ENCODE measurements at regions not wholly inside any gene's neighbourhood (a gene's known extent, or its start where the extent isn't known, plus 50 kb on each side); places are given as distances from the start of the nearest gene placed in this dataset.

DNA sequence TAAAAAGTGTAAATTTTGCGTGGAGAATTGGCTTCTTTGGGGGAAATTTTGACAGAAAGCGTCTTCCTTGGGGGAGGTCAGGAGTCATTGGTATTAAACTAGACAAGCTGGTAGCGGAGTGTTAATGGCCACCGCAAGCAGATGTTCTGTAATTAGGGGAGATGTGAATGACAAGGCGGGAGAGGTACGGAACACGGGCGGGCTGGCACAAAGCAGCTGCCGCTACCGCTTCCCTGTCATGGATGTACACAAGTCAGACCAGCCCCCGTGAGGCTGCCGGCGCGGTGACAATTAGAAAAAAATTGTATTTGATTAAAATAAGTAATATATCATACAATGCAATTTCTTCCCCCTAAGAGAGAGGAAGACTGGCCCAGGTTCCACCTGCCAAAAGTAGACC is 501.6 kb downstream of the VRK1 start:
- no peak for DNase-seq (ENCODE audit: low spot score)

DNA sequence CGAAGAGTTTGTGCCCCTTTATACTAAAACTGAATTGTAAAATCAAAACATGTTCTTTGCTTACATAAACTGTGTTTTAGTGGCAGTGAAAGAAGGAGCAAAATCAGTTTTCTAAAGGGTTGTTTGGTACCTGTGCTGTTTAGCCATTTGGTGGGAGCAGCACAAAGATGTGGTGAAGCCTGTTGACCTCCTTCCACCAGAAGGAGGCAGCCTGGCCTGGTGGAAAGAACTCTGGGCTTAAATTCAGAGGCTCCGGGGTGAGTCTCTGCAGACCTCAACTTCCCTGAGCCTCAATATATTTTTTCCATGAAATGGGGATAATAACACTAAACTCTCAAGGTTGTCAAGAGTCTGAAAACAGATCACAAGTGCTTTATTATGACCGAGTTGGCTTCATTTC is 502.5 kb downstream of the VRK1 start:
- no peak for DNase-seq (ENCODE audit: low spot score)

DNA sequence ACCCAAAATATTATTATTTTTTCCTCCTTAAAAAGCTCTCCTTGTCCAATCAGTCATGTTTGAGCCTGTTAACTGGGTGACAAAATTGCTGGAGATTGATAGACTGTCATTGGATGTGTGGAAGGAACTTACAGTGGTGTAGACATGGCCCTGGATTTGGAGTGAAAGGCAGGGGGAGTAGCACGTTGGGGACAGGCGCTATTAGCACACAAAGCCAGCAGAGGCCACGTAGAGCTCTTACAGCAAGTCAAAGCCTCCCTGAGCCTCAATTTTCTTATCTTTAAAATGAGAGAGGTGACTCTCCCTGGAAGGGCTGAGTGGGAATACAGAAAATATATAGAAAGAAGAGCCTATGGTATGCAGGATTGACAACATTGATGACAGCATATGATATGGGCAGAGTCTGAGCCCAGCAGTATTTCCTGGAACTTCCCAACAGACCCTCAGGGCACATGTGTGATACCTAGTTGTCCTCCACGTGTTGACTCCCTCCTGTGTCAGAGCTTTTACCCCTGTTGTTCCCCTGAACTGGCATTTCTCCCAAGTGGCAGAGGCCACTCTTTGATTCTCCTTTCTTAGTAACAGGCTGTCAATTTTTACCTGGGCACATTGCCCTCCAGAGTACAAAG is 504.9 kb downstream of the VRK1 start:
- DNase-seq (ENCODE audit: low spot score): no peak

DNA sequence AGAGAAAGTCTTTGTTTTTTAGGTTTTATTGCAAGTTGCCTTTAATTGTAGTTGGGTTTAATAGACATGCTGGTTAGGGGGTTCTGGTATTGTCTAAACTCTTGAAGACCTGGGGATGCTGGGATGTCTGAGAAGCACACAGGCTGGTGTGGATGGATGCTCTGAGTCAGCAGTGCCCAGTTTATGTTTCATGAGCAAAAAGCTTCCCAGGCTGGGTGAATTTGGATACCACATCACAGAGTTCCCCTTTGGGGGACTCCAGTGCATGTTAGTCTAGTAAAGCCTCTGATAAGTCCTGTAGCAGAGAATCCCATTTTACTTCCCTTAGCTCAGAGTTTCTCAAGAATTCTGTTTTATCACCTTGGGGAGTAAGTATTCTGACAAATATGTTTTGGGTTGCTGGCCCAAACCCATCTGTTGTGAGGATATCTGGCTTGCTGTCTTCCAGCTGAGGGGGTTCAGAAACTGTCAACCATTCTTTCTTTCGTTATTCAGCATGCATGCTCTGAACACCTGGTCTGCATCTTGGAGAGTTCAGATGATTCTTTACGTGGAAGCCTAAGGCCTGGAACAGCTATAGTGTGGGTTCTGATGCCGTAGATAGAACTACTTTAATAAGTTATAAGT is 509.1 kb downstream of the VRK1 start:
- DNase-seq (ENCODE audit: low spot score): no peak

DNA sequence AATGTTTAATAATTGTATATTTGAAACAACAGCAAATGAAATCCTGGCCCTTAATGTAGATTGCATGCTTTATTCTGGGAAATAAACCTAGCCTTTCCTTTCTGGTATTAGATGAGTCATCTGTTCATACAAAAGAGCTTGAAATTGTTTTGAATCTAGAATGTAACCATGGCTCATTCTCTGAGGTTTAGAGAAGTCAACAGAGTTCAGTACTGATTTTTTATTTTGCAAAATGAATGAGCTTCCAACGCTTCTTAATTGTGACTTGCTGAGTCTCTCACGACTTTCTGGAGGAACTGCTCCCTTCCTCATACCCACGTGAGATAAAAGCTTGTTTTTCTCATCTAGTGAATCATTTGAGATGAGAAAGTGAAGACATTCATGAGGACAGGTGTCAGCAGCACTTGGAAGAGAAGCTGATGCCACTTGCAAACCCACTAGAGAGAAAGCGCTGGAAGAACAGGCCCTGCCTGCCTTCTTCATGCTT is 509.6 kb downstream of the VRK1 start:
- DNase-seq (ENCODE audit: low spot score): no peak

DNA sequence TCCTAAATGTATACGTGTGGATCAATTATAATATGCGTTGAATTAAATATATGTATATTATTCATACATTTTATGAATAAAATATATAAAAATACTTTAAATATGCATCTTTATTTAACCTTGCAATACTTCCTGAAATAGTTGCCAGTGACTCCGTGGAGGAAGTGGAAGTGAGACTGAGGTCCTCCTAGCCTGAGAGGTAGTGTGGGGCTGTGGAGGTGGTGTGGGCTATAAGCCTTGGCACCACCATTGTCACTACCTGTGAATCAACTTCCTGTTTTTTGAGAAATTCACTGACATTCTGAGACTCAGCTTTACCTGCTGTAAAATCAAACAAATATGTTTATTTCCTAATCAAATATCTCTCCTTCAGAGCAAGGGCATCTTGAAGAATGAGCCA is 514.2 kb downstream of the VRK1 start:
- no peak for DNase-seq (ENCODE audit: low spot score)

DNA sequence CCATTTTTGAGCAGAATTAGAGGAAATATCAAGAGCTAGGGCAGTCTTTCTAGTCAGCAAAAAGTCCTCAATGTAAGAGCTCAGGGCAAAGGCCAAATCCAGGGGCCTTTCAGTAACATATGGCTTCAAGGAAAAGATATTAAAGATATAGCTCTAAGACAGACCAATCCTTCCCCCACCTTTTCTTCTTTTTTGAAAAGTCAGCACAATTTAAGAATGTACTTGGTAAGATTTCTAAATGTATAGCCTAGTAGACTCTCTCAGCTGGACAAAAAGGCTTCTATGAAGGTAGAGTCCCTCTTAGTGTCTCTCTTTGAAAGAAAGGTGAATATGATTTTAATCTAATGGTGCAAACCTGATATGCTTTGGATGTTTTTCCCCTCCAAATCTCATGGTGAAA is 515.7 kb downstream of the VRK1 start:
- no peak for DNase-seq (ENCODE audit: low spot score)

DNA sequence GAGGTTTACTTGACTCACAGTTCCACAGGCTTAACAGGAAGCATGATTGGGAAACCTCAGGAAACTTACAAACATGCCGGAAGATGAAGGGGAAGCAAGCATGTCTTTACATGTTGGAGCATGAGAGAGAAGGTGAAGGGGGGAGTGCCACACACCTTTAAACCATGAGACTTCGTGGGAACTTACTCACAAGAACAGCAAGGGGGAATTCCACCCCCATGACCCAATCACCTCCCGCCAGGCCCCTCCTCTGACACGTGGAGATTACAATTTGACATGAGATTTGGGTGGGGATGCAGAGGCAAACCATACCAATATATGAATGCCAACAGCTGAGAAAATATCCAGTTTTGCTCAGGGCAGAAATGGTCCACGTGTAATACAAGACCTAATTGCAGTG is 518.6 kb downstream of the VRK1 start:
- DNase-seq (ENCODE audit: low spot score): no peak

DNA sequence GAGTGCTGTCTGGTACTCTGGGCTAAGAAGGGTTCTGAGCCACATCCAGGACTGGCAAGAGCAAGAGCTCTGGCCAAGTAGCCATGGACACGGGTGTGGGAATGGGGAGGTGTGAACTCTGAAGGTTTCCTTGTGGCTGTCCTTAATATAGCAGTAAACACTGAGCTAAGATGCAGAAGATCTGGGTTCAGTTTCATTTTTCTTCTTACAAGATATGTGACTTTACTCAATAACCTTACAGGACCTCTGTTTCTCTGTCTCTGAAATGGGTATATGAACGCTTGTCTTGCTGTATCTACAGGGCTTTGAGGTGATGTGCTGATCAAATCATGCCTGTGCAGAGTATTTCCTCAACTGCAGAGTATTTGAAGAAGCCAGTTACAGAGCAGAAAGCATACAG is 521.2 kb downstream of the VRK1 start:
- DNase-seq (ENCODE audit: low spot score): no peak

DNA sequence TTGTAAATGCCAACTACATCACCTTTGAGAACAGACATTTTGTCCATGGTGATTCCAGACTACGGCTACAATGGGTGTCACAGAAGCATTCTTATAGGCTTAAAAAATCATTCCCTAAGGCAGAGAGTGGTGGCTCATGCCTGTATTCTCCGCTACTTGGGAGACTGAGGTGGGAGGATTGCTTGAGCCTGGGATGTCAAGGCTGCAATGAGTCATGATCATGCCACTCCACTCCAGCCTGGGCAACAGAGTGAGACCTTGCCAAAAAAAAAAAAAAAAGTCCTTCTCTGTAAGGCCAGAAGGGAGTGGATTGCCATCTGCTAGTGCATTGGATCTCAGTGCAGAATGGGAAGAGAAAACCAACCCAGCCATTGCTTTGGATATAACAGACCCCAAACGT is 522.5 kb downstream of the VRK1 start:
- no peak for DNase-seq (ENCODE audit: low spot score)

DNA sequence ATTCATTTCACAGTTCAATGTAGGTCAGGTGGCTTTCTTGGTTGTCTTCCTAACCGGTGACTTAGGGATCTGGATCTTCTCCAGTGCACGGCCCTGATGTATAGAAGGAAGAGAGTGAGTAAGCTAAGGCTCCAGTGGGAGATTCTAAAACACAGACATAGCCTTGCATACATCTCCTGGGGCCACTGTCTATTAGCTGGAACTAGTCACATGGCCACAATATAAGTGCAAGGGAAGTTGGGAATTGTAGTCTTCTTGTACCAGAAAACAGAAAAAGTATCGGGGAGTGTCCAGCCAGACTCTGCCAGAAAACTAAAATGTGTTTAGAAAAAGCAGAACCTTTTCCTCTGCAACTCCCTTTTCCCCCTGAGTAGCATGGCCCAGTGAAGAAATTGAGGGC is 531.6 kb downstream of the VRK1 start:
- no peak for DNase-seq (ENCODE audit: low spot score)

DNA sequence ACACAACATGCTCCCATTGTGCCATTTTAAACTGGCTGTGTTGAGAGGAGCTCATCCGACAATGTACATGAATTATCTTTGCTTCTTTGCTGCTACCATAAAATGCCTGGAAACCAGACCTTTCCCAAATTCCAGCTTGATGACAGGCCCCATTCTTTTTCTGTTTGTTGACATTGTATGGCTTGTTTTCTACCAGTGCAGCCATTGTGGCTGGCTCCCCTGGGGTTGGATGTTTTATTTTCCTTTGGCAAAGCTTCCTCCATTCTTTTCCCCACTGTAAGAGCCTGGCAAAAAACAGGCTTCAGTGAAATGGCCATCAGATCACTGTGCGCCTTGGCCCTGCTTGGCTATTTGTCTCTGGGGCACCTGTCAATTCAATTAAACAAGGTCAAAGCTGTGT is 532.5 kb downstream of the VRK1 start:
- DNase-seq (ENCODE audit: low spot score): no peak

DNA sequence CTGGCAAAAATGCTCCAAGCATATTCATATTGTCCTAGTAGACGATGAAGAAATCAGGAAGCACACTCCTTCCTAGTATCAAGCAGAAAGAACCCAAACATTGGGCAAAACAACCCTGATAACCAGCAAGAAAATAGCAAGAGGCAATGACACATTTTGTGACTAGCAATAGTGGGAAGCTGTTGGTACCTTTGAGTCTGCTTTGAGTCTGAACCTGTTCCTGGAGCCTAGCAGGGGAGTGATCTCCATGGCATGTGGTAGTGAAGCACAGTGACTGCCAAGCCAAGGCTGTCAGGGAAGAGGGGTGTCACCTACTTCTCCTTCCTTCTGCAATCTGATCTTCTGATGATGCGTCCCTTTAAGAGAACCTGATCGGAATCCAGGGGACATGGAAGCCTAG is 533.9 kb downstream of the VRK1 start:
- DNase-seq (ENCODE audit: low spot score): no peak

DNA sequence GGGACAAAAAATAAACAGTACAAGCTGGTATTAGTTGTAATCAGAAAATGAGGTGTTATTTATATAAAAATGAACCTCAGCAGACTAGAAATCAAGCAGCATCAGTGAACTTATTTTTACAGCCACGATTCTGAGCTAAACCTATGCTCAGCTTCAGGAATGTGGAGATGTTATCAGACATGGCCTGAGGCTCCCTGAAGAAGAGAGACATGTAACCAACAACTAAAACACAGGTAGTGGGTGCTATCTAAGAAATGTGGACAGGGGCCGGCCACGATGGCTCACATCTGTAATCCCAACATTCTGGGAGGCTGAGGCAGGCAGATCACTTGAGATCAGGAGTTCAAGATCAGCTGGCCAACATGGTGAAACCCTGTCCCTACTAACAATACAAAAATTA is 534.3 kb downstream of the VRK1 start:
- DNase-seq (ENCODE audit: low spot score): no peak

DNA sequence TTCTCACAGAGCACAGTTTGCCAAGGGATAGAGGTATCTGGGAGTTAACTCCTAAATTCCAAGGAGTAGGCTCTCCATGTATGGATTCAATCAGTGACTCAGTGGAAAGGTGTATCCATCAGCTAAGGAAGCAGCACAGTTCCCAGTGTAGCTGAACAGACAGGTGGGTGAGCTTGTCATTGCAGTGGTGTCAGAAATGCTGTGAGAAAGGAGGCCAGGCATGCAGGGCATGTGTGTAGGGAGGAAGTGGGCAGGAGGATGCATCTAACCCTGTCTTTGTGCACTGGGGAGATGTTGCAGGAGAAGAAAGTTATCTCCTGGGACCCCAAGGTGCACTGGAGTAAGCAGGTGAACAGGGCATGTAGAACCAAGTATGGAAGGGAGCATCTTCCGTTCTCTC is 539.0 kb downstream of the VRK1 start:
- no peak for DNase-seq (ENCODE audit: low spot score)

DNA sequence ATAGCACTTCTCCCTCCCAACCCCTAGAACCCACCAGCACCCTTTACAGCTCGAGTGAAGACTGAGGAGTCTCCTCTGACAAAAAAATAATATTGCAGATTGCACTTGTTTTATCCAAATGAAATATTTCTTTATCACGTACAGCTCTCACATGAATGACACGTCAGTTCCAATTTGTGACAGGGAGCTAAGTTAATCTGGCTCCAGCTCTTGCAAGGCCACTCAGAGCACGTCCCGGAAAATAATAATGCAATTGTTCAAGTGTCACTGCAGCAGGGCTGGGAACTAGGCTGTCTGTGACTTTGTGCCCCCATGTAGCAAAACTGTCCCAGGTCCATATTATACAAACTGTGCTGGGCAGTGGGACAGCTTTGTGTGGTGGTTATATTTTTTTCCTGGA is 539.6 kb downstream of the VRK1 start:
- no peak for DNase-seq (ENCODE audit: low spot score)

DNA sequence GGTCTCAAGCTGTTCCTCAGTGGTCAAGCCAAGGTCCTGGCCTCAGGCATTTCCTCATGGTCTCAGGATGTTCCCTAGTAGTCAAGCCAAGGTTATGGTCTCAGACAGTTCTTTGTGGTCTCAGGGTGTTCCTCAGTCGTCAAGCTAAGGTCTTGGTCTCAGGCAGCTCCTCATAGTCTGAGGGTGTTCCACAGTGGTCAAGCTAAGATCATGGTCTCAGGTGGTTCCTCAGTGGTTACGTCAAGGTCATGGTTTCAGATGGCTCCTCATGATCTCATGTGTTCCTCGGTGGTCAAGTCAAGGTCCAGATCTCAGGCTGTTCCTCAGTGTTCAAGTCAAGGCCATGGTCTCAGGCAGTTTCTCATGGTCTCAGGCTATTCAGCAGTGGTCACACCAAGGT is 540.1 kb downstream of the VRK1 start:
- DNase-seq (ENCODE audit: low spot score): no peak

DNA sequence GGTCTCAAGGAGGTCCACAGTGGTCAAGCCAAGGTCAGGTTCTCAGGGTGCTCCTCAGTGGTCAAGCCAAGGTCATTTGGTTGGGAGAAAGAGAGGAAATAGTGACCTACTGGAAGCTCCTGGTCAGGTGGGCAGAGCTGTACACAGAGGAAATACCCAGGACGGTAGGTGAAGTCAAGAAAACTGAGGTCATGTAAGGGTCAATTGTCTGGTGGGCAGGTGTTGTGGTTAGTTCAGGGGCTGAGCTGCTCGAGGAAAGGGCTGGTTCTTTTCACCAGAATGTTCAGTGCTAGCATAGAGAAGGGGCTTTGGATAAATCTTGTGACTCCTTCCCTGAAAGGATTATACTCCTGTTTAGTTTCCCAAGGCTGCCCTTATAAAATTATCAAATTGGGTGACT is 540.5 kb downstream of the VRK1 start:
- no peak for DNase-seq (ENCODE audit: low spot score)

DNA sequence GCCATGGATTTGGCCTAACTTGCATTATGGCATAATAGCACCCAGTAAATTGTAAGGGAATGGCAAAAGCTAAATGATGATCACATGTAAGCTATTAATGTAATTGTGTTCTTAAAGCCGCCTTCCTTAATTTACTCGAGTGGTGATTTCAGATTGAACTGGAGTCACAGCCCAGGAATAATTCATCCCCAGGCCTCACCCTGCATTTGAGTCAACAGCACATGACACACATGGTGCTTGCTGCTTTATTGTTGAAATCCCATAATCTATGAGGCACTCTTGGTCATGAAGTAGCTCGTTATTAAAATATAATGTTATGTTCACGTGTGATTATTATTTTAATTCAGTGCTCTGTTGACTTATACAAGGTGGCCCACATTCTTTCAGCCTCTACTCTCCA is 547.5 kb downstream of the VRK1 start:
- DNase-seq (ENCODE audit: low spot score): no peak

DNA sequence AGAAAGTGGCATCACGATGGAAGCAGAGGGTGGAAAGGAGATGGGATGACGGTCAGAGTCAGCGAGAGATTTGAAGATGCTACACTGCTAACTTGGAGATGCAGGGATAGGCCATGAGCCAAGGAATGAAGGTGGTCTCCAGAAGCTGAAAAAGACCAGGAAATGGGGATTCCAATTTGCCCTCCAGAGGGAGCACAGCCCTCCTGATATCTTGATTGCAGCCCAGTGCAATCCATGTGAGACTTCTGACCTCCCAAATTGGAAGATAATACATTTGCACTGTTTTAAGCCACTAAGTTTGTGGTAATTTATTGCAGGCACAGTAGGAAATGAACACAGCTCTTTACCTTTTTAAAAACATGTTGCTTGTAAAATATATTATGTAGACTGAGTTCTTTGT is 549.5 kb downstream of the VRK1 start:
- no peak for DNase-seq (ENCODE audit: low spot score)

DNA sequence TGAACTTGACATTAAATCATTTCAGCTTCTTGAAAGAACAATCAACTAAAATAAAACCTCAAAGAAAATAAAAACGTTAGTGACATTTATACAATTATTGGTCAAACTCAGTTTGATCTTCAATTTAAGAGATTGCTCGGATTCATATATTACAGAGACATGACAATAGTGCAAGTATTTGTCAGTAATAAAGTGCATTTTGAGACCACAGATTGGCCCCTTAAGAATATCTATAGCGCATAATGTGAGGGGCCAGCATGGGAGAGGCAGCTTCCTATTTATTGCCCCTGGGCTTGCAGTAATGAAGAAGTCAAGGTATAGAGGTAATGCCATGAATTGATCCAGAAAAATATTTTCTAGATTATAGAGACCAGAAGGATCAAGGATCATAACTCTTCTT is 552.3 kb downstream of the VRK1 start:
- no peak for DNase-seq (ENCODE audit: low spot score)

DNA sequence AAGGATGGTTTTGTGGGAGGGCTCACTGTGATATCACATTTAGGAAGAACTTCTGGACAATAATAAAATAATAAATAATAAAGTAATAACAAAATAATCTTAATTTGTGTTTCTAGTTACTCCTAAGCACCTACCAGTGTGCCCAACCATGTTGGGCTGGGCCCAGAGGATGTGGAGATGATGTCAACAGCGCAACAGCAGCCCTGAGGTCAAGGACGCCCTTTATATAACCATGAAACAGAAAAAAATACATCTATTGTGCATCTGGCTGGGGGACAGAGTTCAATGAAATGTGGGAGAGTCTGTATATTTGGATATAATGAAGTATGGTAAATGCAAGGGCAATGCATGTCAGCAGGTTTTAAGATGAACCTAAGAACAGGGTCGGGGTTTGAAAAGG is 552.8 kb downstream of the VRK1 start:
- DNase-seq (ENCODE audit: low spot score): no peak

DNA sequence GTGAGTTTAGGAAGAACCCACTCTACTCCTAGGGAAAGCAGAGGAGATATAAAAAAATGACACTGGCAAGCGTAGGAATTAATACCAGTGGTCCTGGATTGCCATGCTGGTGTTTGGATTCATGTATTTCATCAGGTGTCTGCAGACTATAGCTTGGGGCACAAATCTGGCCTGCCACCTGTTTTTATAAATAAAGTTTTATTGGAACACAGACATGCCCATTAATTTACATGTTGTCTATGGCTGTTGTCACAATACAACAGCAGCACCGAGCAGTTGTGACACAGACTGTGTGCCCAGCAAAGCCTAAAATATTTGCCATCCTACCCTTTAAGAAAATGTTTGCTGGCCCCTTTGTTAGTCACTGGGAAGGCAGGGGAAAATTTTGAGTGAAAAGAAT is 553.2 kb downstream of the VRK1 start:
- no peak for DNase-seq (ENCODE audit: low spot score)
